Tibial nerve (tissue), 4 donors: ENCODE measurements at regions not wholly inside any gene's neighbourhood (a gene's known extent, or its start where the extent isn't known, plus 50 kb on each side); places are given as distances from the start of the nearest gene placed in this dataset.
"Not testable (repeated sequence)": the region's sequence is repeated elsewhere in the genome, so short reads cannot be mapped to it uniquely, and the experiment has no call there.

Experiments used
- DNase-seq, 2 donors: peaks; one replicate each; pipeline ENCODE4 v3.0.0-alpha.2; 2019; ENCODE audit warnings: low spot score in 2 of 2
- H3K27ac ChIP-seq, 4 donors: fragments of 200-600 bp; sonication (generic) in 3 of 4; one replicate each; pipeline ENCODE4 v1.5.1; 2017 to 2019; ENCODE audit warnings: mild to moderate bottlenecking in 1 of 4
- H3K27me3 ChIP-seq, 2 donors: fragments of 200-600 bp; sonication (generic) in 1 of 2; one replicate each; pipeline versions ENCODE4 v1.5.1 to v1.6.0; 2017 to 2019
- H3K36me3 ChIP-seq, 3 donors: fragments of 200-600 bp; sonication (generic); one replicate each; pipeline ENCODE4 v1.5.1; 2018 to 2019
- H3K4me1 ChIP-seq, 4 donors: fragments of 200-600 bp; sonication (generic) in 3 of 4; one replicate each; pipeline ENCODE4 v1.5.1; 2017 to 2019
- H3K4me3 ChIP-seq, 4 donors: fragments of 200-600 bp; sonication (generic) in 3 of 4; one replicate each; pipeline ENCODE4 v1.5.1; 2017 to 2019; ENCODE audit warnings: mild to moderate bottlenecking in 1 of 4, moderate library complexity in 1 of 4
- H3K9me3 ChIP-seq, 4 donors: fragments of 200-600 bp; sonication (generic) in 3 of 4; one replicate each; pipeline ENCODE4 v1.5.1; 2017 to 2019
- EP300 ChIP-seq, 2 donors: sonication (generic); formaldehyde crosslinking; IDR thresholded peaks; one replicate each; pipeline ENCODE4 v1.6.1; 2017; ENCODE audit warnings: antibody characterized with exemption in 2 of 2, mild to moderate bottlenecking in 1 of 2
- POLR2A ChIP-seq, 2 donors: fragments of 450-650 bp; IDR thresholded peaks; one replicate each; pipeline ENCODE4 v1.6.1; 2017; ENCODE audit warnings: antibody characterized with exemption in 2 of 2, mild to moderate bottlenecking in 2 of 2, moderate library complexity in 2 of 2
- WGBS, 2 donors: methylation state at CpG; one replicate each; pipeline ENCODE4 v1.1.5; 2018; 5-methylcytosine and 5-hydroxymethylcytosine counted together
- TF ChIP-seq, protein P1 (sequence below), 5 experiments: fragments of 200-600 bp in 3 of 5; fragments of 450-650 bp in 2 of 5; sonication (generic) in 3 of 5; IDR thresholded peaks; one replicate each; pipeline ENCODE4 v1.5.1; 2016 to 2019; ENCODE audit warnings: antibody characterized with exemption in 5 of 5, mild to moderate bottlenecking in 3 of 5, moderate library complexity in 2 of 5

GRCh38 chr16:48075398-48075797 lies 80.4 kb downstream of the ABCC12 start:
- TF ChIP-seq EP300 (IDR thresholded peaks at IDR 0.05) (no peak), POLR2A (IDR thresholded peaks at IDR 0.05) (no peak)
- TF ChIP-seq, protein P1, sequence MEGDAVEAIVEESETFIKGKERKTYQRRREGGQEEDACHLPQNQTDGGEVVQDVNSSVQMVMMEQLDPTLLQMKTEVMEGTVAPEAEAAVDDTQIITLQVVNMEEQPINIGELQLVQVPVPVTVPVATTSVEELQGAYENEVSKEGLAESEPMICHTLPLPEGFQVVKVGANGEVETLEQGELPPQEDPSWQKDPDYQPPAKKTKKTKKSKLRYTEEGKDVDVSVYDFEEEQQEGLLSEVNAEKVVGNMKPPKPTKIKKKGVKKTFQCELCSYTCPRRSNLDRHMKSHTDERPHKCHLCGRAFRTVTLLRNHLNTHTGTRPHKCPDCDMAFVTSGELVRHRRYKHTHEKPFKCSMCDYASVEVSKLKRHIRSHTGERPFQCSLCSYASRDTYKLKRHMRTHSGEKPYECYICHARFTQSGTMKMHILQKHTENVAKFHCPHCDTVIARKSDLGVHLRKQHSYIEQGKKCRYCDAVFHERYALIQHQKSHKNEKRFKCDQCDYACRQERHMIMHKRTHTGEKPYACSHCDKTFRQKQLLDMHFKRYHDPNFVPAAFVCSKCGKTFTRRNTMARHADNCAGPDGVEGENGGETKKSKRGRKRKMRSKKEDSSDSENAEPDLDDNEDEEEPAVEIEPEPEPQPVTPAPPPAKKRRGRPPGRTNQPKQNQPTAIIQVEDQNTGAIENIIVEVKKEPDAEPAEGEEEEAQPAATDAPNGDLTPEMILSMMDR (IDR thresholded peaks at IDR 0.05): no peak
- H3K36me3 ChIP-seq: no peaks in the 10 kb centered on the region
- H3K9me3 ChIP-seq: no peaks in the 10 kb centered on the region
- no peak for DNase-seq
- WGBS, 2 donors: 72 to 74% methylated on average over 3 of the region's 3 CpGs
- no peaks in the 10 kb centered on the region for H3K4me1 ChIP-seq
- H3K4me3 ChIP-seq: no peak overlapping the region
- H3K27ac ChIP-seq: no peak overlapping the region
- H3K27me3 ChIP-seq: no peaks in the 10 kb centered on the region

- peaks cover 0 to 3% (median 0%) of the 10 kb centered on the region in 4 donors for H3K4me1 ChIP-seq
- no peak for DNase-seq
- WGBS, 2 donors: 25 to 36% methylated on average over 2 of the region's 2 CpGs
- H3K27ac ChIP-seq: no peak overlapping the region
- TF ChIP-seq POLR2A (IDR thresholded peaks at IDR 0.05): no peak
- TF ChIP-seq EP300 (IDR thresholded peaks at IDR 0.05): no peak
- TF ChIP-seq, protein P1 (IDR thresholded peaks at IDR 0.05): no peak
- H3K27me3 ChIP-seq: no peaks in the 10 kb centered on the region
- H3K4me3 ChIP-seq: no peak overlapping the region
- no peaks in the 10 kb centered on the region for H3K9me3 ChIP-seq
- H3K36me3 ChIP-seq: no peaks in the 10 kb centered on the region
Observed at GRCh38 chr16:48067388-48067787, 88.4 kb downstream of the ABCC12 start.

- 87% methylated on average over 1 of the region's 1 CpG for WGBS, 2 donors
- no peak for DNase-seq
- TF ChIP-seq EP300 (IDR thresholded peaks at IDR 0.05) (no peak), POLR2A (IDR thresholded peaks at IDR 0.05) (no peak)
- TF ChIP-seq, protein P1 (IDR thresholded peaks at IDR 0.05): no peak
- Histone ChIP-seq H3K9me3 (no peaks in the 10 kb centered on the region), H3K4me1 (peaks cover 0 to 3% (median 0%) of the 10 kb centered on the region in 4 donors), H3K27me3 (no peaks in the 10 kb centered on the region), H3K4me3 (no peak overlapping the region), H3K27ac (no peak overlapping the region), H3K36me3 (no peaks in the 10 kb centered on the region)
Observed at GRCh38 chr16:48064971-48065370, 90.8 kb downstream of the ABCC12 start.

DNA sequence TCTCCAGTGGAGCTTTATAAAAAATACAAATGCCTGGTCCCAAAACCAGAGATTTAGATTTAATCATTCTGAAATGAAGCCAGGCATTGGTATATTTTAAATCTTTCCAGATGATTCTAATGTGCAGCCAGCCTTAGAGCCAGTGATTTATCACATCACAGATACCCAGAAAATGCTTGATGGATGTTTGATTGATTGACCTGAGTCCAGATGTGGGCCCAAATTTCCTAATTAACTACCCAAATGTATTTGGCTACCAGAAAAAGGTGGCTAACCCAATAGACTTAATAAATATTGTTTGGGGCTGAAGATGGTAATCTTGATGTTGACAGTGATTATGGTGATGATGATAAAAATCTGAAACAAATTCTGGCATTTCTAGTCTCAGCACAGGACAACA lies 93.1 kb downstream of the ABCC12 start:
- peaks cover 0 to 1% (median 0%) of the 10 kb centered on the region in 4 donors for H3K4me1 ChIP-seq
- H3K36me3 ChIP-seq: no peaks in the 10 kb centered on the region
- H3K9me3 ChIP-seq: no peaks in the 10 kb centered on the region
- H3K27ac ChIP-seq: no peak overlapping the region
- TF ChIP-seq EP300 (IDR thresholded peaks at IDR 0.05) (no peak), POLR2A (IDR thresholded peaks at IDR 0.05) (no peak)
- TF ChIP-seq, protein P1 (IDR thresholded peaks at IDR 0.05): no peak
- H3K27me3 ChIP-seq: no peaks in the 10 kb centered on the region
- no peak overlapping the region for H3K4me3 ChIP-seq
- no peak for DNase-seq

GRCh38 chr16:48059936-48060335 lies 95.9 kb downstream of the ABCC12 start:
- DNase-seq: no peak
- WGBS, 2 donors: 96 to 97% methylated on average over 17 of the region's 17 CpGs
- Histone ChIP-seq H3K36me3 (no peaks in the 10 kb centered on the region), H3K4me3 (no peak overlapping the region), H3K4me1 (peaks cover 0 to 4% (median 0%) of the 10 kb centered on the region in 4 donors), H3K27me3 (no peaks in the 10 kb centered on the region), H3K27ac (no peak overlapping the region), H3K9me3 (no peaks in the 10 kb centered on the region)
- no peak for TF ChIP-seq POLR2A (IDR thresholded peaks at IDR 0.05)
- no peak for TF ChIP-seq EP300 (IDR thresholded peaks at IDR 0.05)
- TF ChIP-seq, protein P1 (IDR thresholded peaks at IDR 0.05): no peak

GRCh38 chr16:48059190-48059589 lies 96.6 kb downstream of the ABCC12 start:
- not testable (repeated sequence) for H3K27me3 ChIP-seq, DNase-seq, H3K9me3 ChIP-seq, H3K36me3 ChIP-seq, H3K4me3 ChIP-seq, H3K27ac ChIP-seq
- WGBS, 2 donors: 92 to 94% methylated on average over 8 to 21 of the region's 25 CpGs
- peaks cover 0 to 12% (median 0%) of the 10 kb centered on the region in 4 donors for H3K4me1 ChIP-seq
